ENCODE measurements at regions not wholly inside any gene's neighbourhood (a gene's known extent, or its start where the extent isn't known, plus 50 kb on each side); places are given as distances from the start of the nearest gene placed in this dataset.

DNA sequence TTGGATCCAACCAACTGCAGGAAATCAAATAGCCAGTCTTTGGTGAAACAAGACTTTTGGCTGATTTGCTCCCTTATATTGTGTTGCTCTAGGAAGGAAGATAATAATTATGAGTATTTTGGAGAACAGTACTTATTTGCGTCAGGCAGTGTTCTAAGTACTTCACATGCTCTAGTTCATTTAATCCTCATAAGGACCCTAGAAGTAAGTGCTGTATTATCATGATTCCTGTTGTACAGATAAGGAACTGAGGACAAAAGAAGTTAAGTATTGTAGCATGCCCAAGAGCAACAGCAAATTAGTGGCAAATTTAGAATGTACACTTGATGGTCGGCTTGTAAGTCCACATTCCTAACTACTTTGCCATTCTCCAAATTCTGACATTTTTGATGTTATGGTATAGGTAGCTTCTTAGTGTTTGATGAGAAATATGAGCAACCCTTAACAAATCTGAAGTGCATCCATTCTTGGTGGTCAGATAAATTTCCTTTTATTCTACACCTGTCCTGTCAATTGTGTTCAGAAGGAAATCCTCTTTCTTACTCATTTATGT, 72.0 kb downstream of the SPRY1 start:
- ATAC-seq (no peak), DNase-seq (no peak)
- TF ChIP-seq, protein P1, sequence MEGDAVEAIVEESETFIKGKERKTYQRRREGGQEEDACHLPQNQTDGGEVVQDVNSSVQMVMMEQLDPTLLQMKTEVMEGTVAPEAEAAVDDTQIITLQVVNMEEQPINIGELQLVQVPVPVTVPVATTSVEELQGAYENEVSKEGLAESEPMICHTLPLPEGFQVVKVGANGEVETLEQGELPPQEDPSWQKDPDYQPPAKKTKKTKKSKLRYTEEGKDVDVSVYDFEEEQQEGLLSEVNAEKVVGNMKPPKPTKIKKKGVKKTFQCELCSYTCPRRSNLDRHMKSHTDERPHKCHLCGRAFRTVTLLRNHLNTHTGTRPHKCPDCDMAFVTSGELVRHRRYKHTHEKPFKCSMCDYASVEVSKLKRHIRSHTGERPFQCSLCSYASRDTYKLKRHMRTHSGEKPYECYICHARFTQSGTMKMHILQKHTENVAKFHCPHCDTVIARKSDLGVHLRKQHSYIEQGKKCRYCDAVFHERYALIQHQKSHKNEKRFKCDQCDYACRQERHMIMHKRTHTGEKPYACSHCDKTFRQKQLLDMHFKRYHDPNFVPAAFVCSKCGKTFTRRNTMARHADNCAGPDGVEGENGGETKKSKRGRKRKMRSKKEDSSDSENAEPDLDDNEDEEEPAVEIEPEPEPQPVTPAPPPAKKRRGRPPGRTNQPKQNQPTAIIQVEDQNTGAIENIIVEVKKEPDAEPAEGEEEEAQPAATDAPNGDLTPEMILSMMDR (IDR thresholded peaks at IDR 0.05), result no peak
- H3K9me3 ChIP-seq, result no peaks in the 10 kb centered on the region
- no peaks in the 10 kb centered on the region for H3K27me3 ChIP-seq (ENCODE audit: insufficient read depth in 3 of 3, low read length in 2 of 3)
- no peak overlapping the region for H3K27ac ChIP-seq
- H3K4me3 ChIP-seq, result no peak overlapping the region
- 44 to 68% (median 66%) methylated on average over 2 of the region's 2 CpGs for WGBS, 3 donors
- no peaks in the 10 kb centered on the region for H3K4me1 ChIP-seq
- no peaks in the 10 kb centered on the region for H3K36me3 ChIP-seq (ENCODE audit: insufficient read depth in 1 of 2, low read depth in 1 of 2)
- intact Hi-C loops (cut with DNase I), result no loop called here

DNA sequence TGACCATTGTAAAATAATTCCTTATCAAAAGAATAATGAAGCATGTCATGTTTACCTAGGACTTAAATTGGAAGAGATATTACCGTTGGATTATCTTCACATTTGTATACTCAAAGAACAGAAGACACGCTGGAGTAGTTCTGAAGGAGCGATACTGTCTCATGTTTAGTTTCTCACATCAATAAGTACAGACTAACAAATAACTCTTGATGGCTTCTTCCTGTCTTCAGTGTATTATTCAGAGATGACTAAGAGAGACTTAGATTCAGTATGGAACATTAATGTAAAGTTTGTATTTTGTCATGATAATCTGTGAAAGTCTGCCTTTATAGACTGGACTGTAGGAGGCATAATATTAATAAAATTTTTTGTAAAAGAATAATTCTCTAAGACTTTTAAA, 72.7 kb downstream of the SPRY1 start:
- Histone ChIP-seq H3K4me3 (no peak overlapping the region), H3K27ac (no peak overlapping the region), H3K27me3 (ENCODE audit: insufficient read depth in 3 of 3, low read length in 2 of 3) (no peaks in the 10 kb centered on the region), H3K36me3 (ENCODE audit: insufficient read depth in 1 of 2, low read depth in 1 of 2) (no peaks in the 10 kb centered on the region), H3K4me1 (no peaks in the 10 kb centered on the region), H3K9me3 (no peaks in the 10 kb centered on the region)
- TF ChIP-seq, protein P1 (IDR thresholded peaks at IDR 0.05), result no peak
- DNase-seq (no peak), ATAC-seq (no peak)
- intact Hi-C loops (cut with DNase I), result no loop called here
- 93 to 96% (median 94%) methylated on average over 3 of the region's 3 CpGs for WGBS, 3 donors

DNA sequence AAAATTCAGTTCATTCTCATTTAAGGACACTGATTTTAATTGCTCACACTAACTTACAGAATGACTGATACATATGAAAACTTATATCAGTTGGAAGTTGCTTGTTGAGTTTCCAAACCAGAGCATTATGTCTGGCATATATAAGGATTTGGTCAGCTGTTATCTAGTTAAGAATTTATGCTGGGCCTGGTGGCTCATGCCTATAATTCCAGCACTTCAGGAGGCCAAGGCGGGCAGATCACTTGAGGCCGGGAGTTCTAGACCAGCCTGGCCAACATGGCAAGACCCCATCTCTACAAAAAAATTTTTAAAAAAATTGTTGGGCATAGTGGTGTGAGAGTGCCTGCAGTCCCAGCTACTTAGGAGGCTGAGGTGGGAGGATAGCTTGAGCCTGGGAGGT, 73.1 kb downstream of the SPRY1 start:
- no peaks in the 10 kb centered on the region for H3K4me1 ChIP-seq
- TF ChIP-seq, protein P1 (IDR thresholded peaks at IDR 0.05), result no peak
- DNase-seq (no peak), ATAC-seq (no peak)
- no peaks in the 10 kb centered on the region for H3K27me3 ChIP-seq (ENCODE audit: insufficient read depth in 3 of 3, low read length in 2 of 3)
- no peaks in the 10 kb centered on the region for H3K36me3 ChIP-seq (ENCODE audit: insufficient read depth in 1 of 2, low read depth in 1 of 2)
- H3K4me3 ChIP-seq, result no peak overlapping the region
- H3K27ac ChIP-seq, result no peak overlapping the region
- intact Hi-C loops (cut with DNase I), result no loop called here
- H3K9me3 ChIP-seq, result no peaks in the 10 kb centered on the region
- 83 to 98% (median 97%) methylated on average over 2 of the region's 2 CpGs for WGBS, 3 donors

DNA sequence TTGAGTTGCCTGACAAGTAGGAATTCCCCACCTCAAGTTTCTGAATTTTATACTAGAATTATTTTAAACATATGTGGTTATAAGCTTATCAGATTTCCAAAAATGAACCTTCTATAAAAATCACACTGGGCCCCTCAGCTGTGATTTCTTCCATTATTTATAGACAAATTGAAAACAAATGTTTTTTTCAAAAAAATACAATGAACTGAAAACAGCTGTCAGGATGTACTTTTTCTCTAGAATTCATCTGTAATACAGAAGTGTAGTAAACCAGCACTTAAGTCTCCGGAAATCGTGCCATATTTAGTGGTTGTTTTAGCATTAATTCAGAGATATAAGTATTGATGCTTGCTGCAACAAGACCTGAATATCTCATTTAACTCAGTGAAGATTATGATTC, 74.0 kb downstream of the SPRY1 start:
- H3K27me3 ChIP-seq (ENCODE audit: insufficient read depth in 3 of 3, low read length in 2 of 3), result no peaks in the 10 kb centered on the region
- no peak for DNase-seq
- H3K27ac ChIP-seq, result no peak overlapping the region
- TF ChIP-seq, protein P1 (IDR thresholded peaks at IDR 0.05), result no peak
- no peak for ATAC-seq
- H3K36me3 ChIP-seq (ENCODE audit: insufficient read depth in 1 of 2, low read depth in 1 of 2), result no peaks in the 10 kb centered on the region
- no peaks in the 10 kb centered on the region for H3K9me3 ChIP-seq
- intact Hi-C loops (cut with DNase I), result no loop called here
- H3K4me1 ChIP-seq, result no peaks in the 10 kb centered on the region
- WGBS, 3 donors, result 81 to 84% (median 82%) methylated on average over 2 of the region's 2 CpGs
- no peak overlapping the region for H3K4me3 ChIP-seq

DNA sequence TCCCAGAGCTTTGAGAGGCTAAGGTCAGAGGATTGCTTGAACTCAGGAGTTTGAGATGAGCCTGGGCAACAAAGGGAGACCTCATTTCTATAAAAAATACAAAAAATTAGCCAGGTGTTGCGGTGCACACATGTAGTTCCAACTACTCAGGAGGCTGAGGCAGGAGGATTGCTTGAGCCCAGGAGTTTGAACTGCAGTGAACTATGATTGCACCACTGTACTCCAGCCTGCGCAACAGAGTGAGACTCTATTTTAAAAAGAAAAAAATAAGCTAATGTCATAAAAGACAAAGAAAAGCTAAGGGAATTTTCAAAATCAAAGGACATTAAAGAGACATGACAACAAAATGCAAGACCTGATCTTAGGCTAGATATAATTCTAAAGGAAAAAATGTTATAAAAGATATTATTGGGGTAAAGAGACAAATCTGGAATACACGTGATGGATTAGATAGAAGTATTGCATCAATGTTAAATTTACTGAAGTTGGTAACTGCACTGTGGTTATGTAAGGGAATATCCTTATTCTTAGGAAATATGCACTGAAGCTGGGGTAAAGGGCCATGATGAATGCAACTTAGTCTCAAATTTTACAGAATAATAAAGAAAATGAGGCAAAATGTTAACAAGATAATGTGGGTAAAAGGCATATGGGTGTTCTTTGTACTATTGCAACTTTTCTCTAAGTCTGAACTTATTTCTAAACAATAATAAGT, 75.2 kb downstream of the SPRY1 start:
- Histone ChIP-seq H3K4me3 (no peak overlapping the region), H3K27me3 (ENCODE audit: insufficient read depth in 3 of 3, low read length in 2 of 3) (no peaks in the 10 kb centered on the region), H3K9me3 (no peaks in the 10 kb centered on the region), H3K4me1 (no peaks in the 10 kb centered on the region), H3K36me3 (ENCODE audit: insufficient read depth in 1 of 2, low read depth in 1 of 2) (no peaks in the 10 kb centered on the region), H3K27ac (no peak overlapping the region)
- TF ChIP-seq, protein P1 (IDR thresholded peaks at IDR 0.05), result no peak
- no peak for ATAC-seq
- 92 to 96% (median 92%) methylated on average over 3 of the region's 3 CpGs for WGBS, 3 donors
- no peak for DNase-seq
- intact Hi-C loops (cut with DNase I), result no loop called here

All from psoas muscle (tissue), 7 donors.